Endothelial cell of umbilical vein (primary cell): ENCODE measurements at regions not wholly inside any gene's neighbourhood (a gene's known extent, or its start where the extent isn't known, plus 50 kb on each side); places are given as distances from the start of the nearest gene placed in this dataset.

Experiments
- BruUV-seq: library from RNA; stranded (reverse); fragments of 400-500 nt; replicated peaks from 2 replicates; lab custom pipeline; 2021; lab: Mats Ljungman, UMichigan
- CTCF ChIA-PET: fragments of 300-600, 350-600 bp; sonication (Branson Sonifier 250); formaldehyde crosslinking; loops from one replicate; lab custom pipeline; 2021; ENCODE audit warnings: antibody characterized with exemption, inconsistent platforms; lab: Charles Lee
- POLR2A ChIA-PET: fragments of 300-600, 350-600 bp; sonication (Branson Sonifier 250); formaldehyde crosslinking; loops from one replicate; lab custom pipeline; 2021; ENCODE audit warnings: antibody characterized with exemption, inconsistent platforms; lab: Charles Lee
- DNase-seq: peaks from one replicate; pipeline ENCODE4 v3.0.0-alpha.2; 2011; ENCODE audit warnings: low read depth, low spot score
- FAIRE-seq: peaks from 2 replicates; lab custom pipeline; 2011; peaks lifted over from hg19 to GRCh38; lab: Jason Lieb, UNC
- H2AFZ ChIP-seq: 2 replicates; pipeline ENCODE4 v1.6.0; 2012; ENCODE audit warnings: low read depth, low read length, control low read depth, inconsistent platforms
- H3K27ac ChIP-seq: 2 replicates; pipeline ENCODE4 v1.5.1; 2011; ENCODE audit warnings: low read depth, mild to moderate bottlenecking, control low read depth, low read length, moderate library complexity; ENCODE audit not compliant: insufficient read depth
- H3K27me3 ChIP-seq, 2 experiments: 2 replicates each; pipeline versions ENCODE4 v1.6.0 to v1.6.1; 2011; ENCODE audit warnings: low read length in 2 of 2, mixed read lengths in 1 of 2; ENCODE audit not compliant: control insufficient read depth in 2 of 2, insufficient read depth in 2 of 2
- H3K36me3 ChIP-seq, 2 experiments: 2 replicates in 1 of 2; 3 replicates in 1 of 2; pipeline ENCODE4 v1.5.1; 2011; ENCODE audit warnings: low read length in 2 of 2, mild to moderate bottlenecking in 1 of 2, moderate library complexity in 1 of 2; ENCODE audit not compliant: control insufficient read depth in 2 of 2, insufficient read depth in 2 of 2; ENCODE audit errors: extremely low read depth in 1 of 2
- H3K4me1 ChIP-seq: 3 replicates; pipeline ENCODE4 v1.5.1; 2011; ENCODE audit warnings: mild to moderate bottlenecking, low read length; ENCODE audit not compliant: control insufficient read depth, insufficient read depth; ENCODE audit errors: extremely low read depth
- H3K4me2 ChIP-seq: 2 replicates; pipeline ENCODE4 v1.6.1; 2011; ENCODE audit warnings: low read length, control low read depth, mixed read lengths; ENCODE audit not compliant: insufficient read depth
- H3K4me3 ChIP-seq, 3 experiments: fragments of 200-600 bp in 1 of 3; sonication (generic), shearing (Covaris generic) in 1 of 3; replicated peaks in 1 of 3; 2 replicates each; pipeline ENCODE4 v1.5.1; 2011 to 2016; ENCODE audit warnings: control low read depth in 3 of 3, low read length in 3 of 3, mild to moderate bottlenecking in 2 of 3, inconsistent platforms in 1 of 3, low read depth in 1 of 3, moderate library complexity in 1 of 3; ENCODE audit not compliant: insufficient read depth in 1 of 3
- H3K79me2 ChIP-seq: 2 replicates; pipeline ENCODE4 v1.6.0; 2012; ENCODE audit warnings: low read length, inconsistent platforms; ENCODE audit not compliant: control insufficient read depth, insufficient read depth
- H3K9ac ChIP-seq: replicated peaks from 2 replicates; pipeline ENCODE3; 2011; ENCODE audit warnings: low read length, control low read depth; ENCODE audit not compliant: insufficient read depth; ENCODE audit errors: extremely low read depth
- H3K9me1 ChIP-seq: replicated peaks from 3 replicates; pipeline ENCODE4 v1.6.0; 2011; ENCODE audit warnings: mild to moderate bottlenecking, low read length; ENCODE audit not compliant: control insufficient read depth, insufficient read depth; ENCODE audit errors: extremely low read depth
- H3K9me3 ChIP-seq: replicated peaks from 2 replicates; pipeline ENCODE4 v1.5.1; 2012; ENCODE audit warnings: low read length, inconsistent platforms; ENCODE audit not compliant: control insufficient read depth, insufficient read depth
- H4K20me1 ChIP-seq: replicated peaks from 2 replicates; pipeline ENCODE3; 2011; ENCODE audit warnings: mild to moderate bottlenecking, low read length; ENCODE audit not compliant: control insufficient read depth, insufficient read depth; ENCODE audit errors: extremely low read depth
- EZH2 ChIP-seq: IDR thresholded peaks from 2 replicates; pipeline ENCODE4 v1.6.1; 2012; ENCODE audit warnings: borderline replicate concordance, low read depth, mild to moderate bottlenecking, moderate library complexity, low read length, inconsistent platforms; ENCODE audit not compliant: severe bottlenecking
- FOS ChIP-seq: IDR thresholded peaks from 2 replicates; pipeline ENCODE4 v1.6.1; 2011; ENCODE audit warnings: mild to moderate bottlenecking, low read length, moderate library complexity, borderline replicate concordance; ENCODE audit not compliant: insufficient read depth
- GATA2 ChIP-seq: IDR thresholded peaks from 2 replicates; pipeline ENCODE4 v1.7.0; 2011; ENCODE audit warnings: low read depth, mild to moderate bottlenecking, moderate library complexity, mixed read lengths, low read length; ENCODE audit not compliant: insufficient read length, insufficient read depth
- MYC ChIP-seq: IDR thresholded peaks from one replicate; pipeline ENCODE4 v1.6.1; 2011; ENCODE audit warnings: mild to moderate bottlenecking, low read depth, low read length
- POLR2A ChIP-seq: IDR thresholded peaks from 2 replicates; pipeline ENCODE4 v1.6.1; 2012; ENCODE audit warnings: low read depth, mild to moderate bottlenecking, control low read depth, low read length
- POLR2AphosphoS5 ChIP-seq: IDR thresholded peaks from 2 replicates; pipeline ENCODE4 v1.6.1; 2012; ENCODE audit warnings: low read depth, mild to moderate bottlenecking, control low read depth, low read length, moderate library complexity; ENCODE audit not compliant: insufficient read depth
- dilution Hi-C: fragments of 300-500 bp; cut with MboI; formaldehyde crosslinking; loops from one replicate; pipeline ENCODE4 v1.15.0; 2019; ENCODE audit warnings: low sequenced_read_pairs; ENCODE audit not compliant: extremely low pct_ligation_motif_present
- intact Hi-C: fragments of 100-400 bp; cut with micrococcal nuclease; formaldehyde crosslinking; loops from one replicate; pipeline ENCODE4 v1.10.0; 2022
- TF ChIP-seq, protein P1 (sequence below), 2 donors: IDR thresholded peaks; 1 replicate in 1 of 2; 2 replicates in 1 of 2; pipeline ENCODE4 v1.5.1; 2011; ENCODE audit warnings: low read length in 2 of 2, mild to moderate bottlenecking in 2 of 2, moderate library complexity in 2 of 2, control low read depth in 1 of 2, inconsistent platforms in 1 of 2, low read depth in 1 of 2; ENCODE audit not compliant: insufficient read depth in 1 of 2; ENCODE audit errors: extremely low read depth in 1 of 2
- TF ChIP-seq, protein P2 (sequence below): IDR thresholded peaks from 2 replicates; pipeline ENCODE4 v1.6.1; 2011; ENCODE audit not compliant: insufficient read depth, insufficient read length

DNA sequence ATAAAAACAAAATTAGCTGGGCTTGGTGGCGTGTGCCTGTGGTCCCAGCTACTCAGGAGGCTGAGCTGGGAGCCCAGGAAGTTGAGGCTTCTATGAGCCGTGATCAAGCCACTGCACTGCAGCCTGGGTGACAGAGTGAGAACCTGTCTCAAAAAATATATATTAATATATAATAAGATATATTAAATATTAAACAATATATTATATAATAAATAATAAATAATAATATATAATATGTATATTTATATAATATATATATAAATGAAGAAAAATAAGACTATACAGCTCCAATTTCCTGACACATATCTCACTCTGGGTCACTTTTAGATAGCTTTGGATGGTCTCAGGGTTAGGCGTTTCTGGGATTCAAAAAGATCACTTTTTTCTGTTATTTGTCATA lies 74.2 kb upstream of the DPPA4 start:
- no peak for TF ChIP-seq GATA2
- no peak for TF ChIP-seq EZH2
- TF ChIP-seq, protein P1, sequence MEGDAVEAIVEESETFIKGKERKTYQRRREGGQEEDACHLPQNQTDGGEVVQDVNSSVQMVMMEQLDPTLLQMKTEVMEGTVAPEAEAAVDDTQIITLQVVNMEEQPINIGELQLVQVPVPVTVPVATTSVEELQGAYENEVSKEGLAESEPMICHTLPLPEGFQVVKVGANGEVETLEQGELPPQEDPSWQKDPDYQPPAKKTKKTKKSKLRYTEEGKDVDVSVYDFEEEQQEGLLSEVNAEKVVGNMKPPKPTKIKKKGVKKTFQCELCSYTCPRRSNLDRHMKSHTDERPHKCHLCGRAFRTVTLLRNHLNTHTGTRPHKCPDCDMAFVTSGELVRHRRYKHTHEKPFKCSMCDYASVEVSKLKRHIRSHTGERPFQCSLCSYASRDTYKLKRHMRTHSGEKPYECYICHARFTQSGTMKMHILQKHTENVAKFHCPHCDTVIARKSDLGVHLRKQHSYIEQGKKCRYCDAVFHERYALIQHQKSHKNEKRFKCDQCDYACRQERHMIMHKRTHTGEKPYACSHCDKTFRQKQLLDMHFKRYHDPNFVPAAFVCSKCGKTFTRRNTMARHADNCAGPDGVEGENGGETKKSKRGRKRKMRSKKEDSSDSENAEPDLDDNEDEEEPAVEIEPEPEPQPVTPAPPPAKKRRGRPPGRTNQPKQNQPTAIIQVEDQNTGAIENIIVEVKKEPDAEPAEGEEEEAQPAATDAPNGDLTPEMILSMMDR (IDR thresholded peaks at IDR 0.05; ENCODE audit: extremely low read depth in 1 of 2, insufficient read depth in 1 of 2, low read depth in 1 of 2, low read length in 2 of 2), result no peak
- no peak for TF ChIP-seq POLR2AphosphoS5
- no peak for TF ChIP-seq MYC
- TF ChIP-seq POLR2A, result no peak
- TF ChIP-seq, protein P2, sequence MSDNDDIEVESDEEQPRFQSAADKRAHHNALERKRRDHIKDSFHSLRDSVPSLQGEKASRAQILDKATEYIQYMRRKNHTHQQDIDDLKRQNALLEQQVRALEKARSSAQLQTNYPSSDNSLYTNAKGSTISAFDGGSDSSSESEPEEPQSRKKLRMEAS, result no peak
- TF ChIP-seq FOS, result no peak

More for the DNA sequence above, 74.2 kb upstream of the DPPA4 start:
- Histone ChIP-seq H3K27me3 (no peaks in the 10 kb centered on the region), H3K4me2 (no peak overlapping the region), H3K36me3 (no peaks in the 10 kb centered on the region), H3K9me1 (no peaks in the 10 kb centered on the region), H3K79me2 (no peaks in the 10 kb centered on the region), H3K9ac (no peak overlapping the region), H4K20me1 (no peaks in the 10 kb centered on the region), H2AFZ (no peak overlapping the region), H3K27ac (no peak overlapping the region), H3K4me1 (no peaks in the 10 kb centered on the region), H3K9me3 (peaks cover 4% of the 10 kb centered on the region), H3K4me3 (no peak overlapping the region)
- ChIA-PET CTCF (no interaction called here), POLR2A (no interaction called here)
- no TSS peak for BruUV-seq
- dilution Hi-C loops, result no loop called here
- intact Hi-C loops, result no loop called here
- DNase-seq (no peak), FAIRE-seq (no peak)
